Neuron (in vitro differentiated cells): ENCODE measurements at regions not wholly inside any gene's neighbourhood (a gene's known extent, or its start where the extent isn't known, plus 50 kb on each side); places are given as distances from the start of the nearest gene placed in this dataset.

Experiments used
- H2AFZ ChIP-seq: one replicate; pipeline ENCODE4 v1.6.1; 2013; ENCODE audit warnings: low read depth, mild to moderate bottlenecking, inconsistent platforms, low read length, moderate library complexity
- H3K27me3 ChIP-seq: one replicate; pipeline ENCODE4 v1.6.1; 2013; ENCODE audit warnings: low read length; ENCODE audit not compliant: insufficient read depth
- H3K36me3 ChIP-seq: one replicate; pipeline ENCODE4 v1.6.1; 2013; ENCODE audit warnings: low read length; ENCODE audit not compliant: insufficient read depth
- H3K4me1 ChIP-seq: one replicate; pipeline ENCODE4 v1.6.1; 2013; ENCODE audit warnings: low read length; ENCODE audit not compliant: insufficient read depth
- H3K4me3 ChIP-seq: 2 replicates; pipeline ENCODE4 v1.5.1; 2013; ENCODE audit warnings: mild to moderate bottlenecking, low read length, moderate library complexity
- H3K9me3 ChIP-seq: one replicate; pipeline ENCODE4 v1.6.1; 2013; ENCODE audit warnings: low read length

GRCh38 chr10:111953949-111954348 lies 229.6 kb downstream of the GPAM start:
- no peaks in the 10 kb centered on the region for H3K9me3 ChIP-seq
- no peaks in the 10 kb centered on the region for H3K27me3 ChIP-seq
- H3K4me3 ChIP-seq: no peak overlapping the region
- H3K4me1 ChIP-seq: no peaks in the 10 kb centered on the region
- no peak overlapping the region for H2AFZ ChIP-seq
- no peaks in the 10 kb centered on the region for H3K36me3 ChIP-seq

GRCh38 chr10:111954386-111954785 lies 229.2 kb downstream of the GPAM start:
- Histone ChIP-seq H2AFZ (no peak overlapping the region), H3K27me3 (no peaks in the 10 kb centered on the region), H3K9me3 (no peaks in the 10 kb centered on the region), H3K4me3 (no peak overlapping the region), H3K36me3 (no peaks in the 10 kb centered on the region), H3K4me1 (no peaks in the 10 kb centered on the region)

GRCh38 chr10:111956841-111957240 lies 226.7 kb downstream of the GPAM start:
- Histone ChIP-seq H3K9me3 (no peaks in the 10 kb centered on the region), H3K36me3 (no peaks in the 10 kb centered on the region), H3K4me3 (no peak overlapping the region), H3K4me1 (no peaks in the 10 kb centered on the region), H2AFZ (no peak overlapping the region), H3K27me3 (no peaks in the 10 kb centered on the region)

GRCh38 chr10:111962951-111963350 lies 220.6 kb downstream of the GPAM start:
- no peaks in the 10 kb centered on the region for H3K9me3 ChIP-seq
- H3K4me1 ChIP-seq: peaks cover 2% of the 10 kb centered on the region
- H3K4me3 ChIP-seq: no peak overlapping the region
- H3K36me3 ChIP-seq: no peaks in the 10 kb centered on the region
- no peak overlapping the region for H2AFZ ChIP-seq
- no peaks in the 10 kb centered on the region for H3K27me3 ChIP-seq

GRCh38 chr10:111967116-111967515 lies 216.4 kb downstream of the GPAM start:
- no peaks in the 10 kb centered on the region for H3K9me3 ChIP-seq

GRCh38 chr10:111967547-111967946 lies 216.0 kb downstream of the GPAM start:
- peaks cover 2% of the 10 kb centered on the region for H3K4me1 ChIP-seq
- no peaks in the 10 kb centered on the region for H3K9me3 ChIP-seq
- H3K36me3 ChIP-seq: no peaks in the 10 kb centered on the region
- no peaks in the 10 kb centered on the region for H3K27me3 ChIP-seq
- H3K4me3 ChIP-seq: no peak overlapping the region
- no peak overlapping the region for H2AFZ ChIP-seq

More at GRCh38 chr10:111967116-111967515, 216.4 kb downstream of the GPAM start:
- no peak overlapping the region for H3K4me3 ChIP-seq
- H2AFZ ChIP-seq: no peak overlapping the region
- peaks cover 2% of the 10 kb centered on the region for H3K4me1 ChIP-seq
- H3K36me3 ChIP-seq: no peaks in the 10 kb centered on the region
- H3K27me3 ChIP-seq: no peaks in the 10 kb centered on the region

- Histone ChIP-seq H3K4me1 (peaks cover 2% of the 10 kb centered on the region), H3K36me3 (no peaks in the 10 kb centered on the region), H2AFZ (no peak overlapping the region), H3K4me3 (no peak overlapping the region), H3K9me3 (no peaks in the 10 kb centered on the region), H3K27me3 (no peaks in the 10 kb centered on the region)
Measured at GRCh38 chr10:111968647-111969046, 214.9 kb downstream of the GPAM start.

- no peak overlapping the region for H3K4me3 ChIP-seq
- H3K36me3 ChIP-seq: no peaks in the 10 kb centered on the region
- peaks cover under 1% of the 10 kb centered on the region for H3K4me1 ChIP-seq
- H3K27me3 ChIP-seq: no peaks in the 10 kb centered on the region
- no peak overlapping the region for H2AFZ ChIP-seq
- no peaks in the 10 kb centered on the region for H3K9me3 ChIP-seq
Measured at GRCh38 chr10:111970111-111970510, 213.5 kb downstream of the GPAM start.

GRCh38 chr10:111972109-111972508 lies 211.5 kb downstream of the GPAM start:
- H2AFZ ChIP-seq: no peak overlapping the region
- no peaks in the 10 kb centered on the region for H3K36me3 ChIP-seq
- H3K9me3 ChIP-seq: no peaks in the 10 kb centered on the region
- no peaks in the 10 kb centered on the region for H3K4me1 ChIP-seq
- H3K27me3 ChIP-seq: no peaks in the 10 kb centered on the region
- no peak overlapping the region for H3K4me3 ChIP-seq

- H3K4me1 ChIP-seq: no peaks in the 10 kb centered on the region
- H3K4me3 ChIP-seq: no peak overlapping the region
- H3K27me3 ChIP-seq: no peaks in the 10 kb centered on the region
- H3K36me3 ChIP-seq: no peaks in the 10 kb centered on the region
- H2AFZ ChIP-seq: no peak overlapping the region
- no peaks in the 10 kb centered on the region for H3K9me3 ChIP-seq
Measured at GRCh38 chr10:111973306-111973705, 210.3 kb downstream of the GPAM start.

GRCh38 chr10:111973826-111974225 lies 209.7 kb downstream of the GPAM start:
- H2AFZ ChIP-seq: no peak overlapping the region

GRCh38 chr10:111974325-111974724 lies 209.2 kb downstream of the GPAM start:
- H3K4me1 ChIP-seq: no peaks in the 10 kb centered on the region
- H3K9me3 ChIP-seq: no peaks in the 10 kb centered on the region
- H3K36me3 ChIP-seq: no peaks in the 10 kb centered on the region
- H3K4me3 ChIP-seq: no peak overlapping the region
- H2AFZ ChIP-seq: no peak overlapping the region
- H3K27me3 ChIP-seq: no peaks in the 10 kb centered on the region

More at GRCh38 chr10:111973826-111974225, 209.7 kb downstream of the GPAM start:
- Histone ChIP-seq H3K36me3 (no peaks in the 10 kb centered on the region), H3K4me3 (no peak overlapping the region), H3K4me1 (no peaks in the 10 kb centered on the region), H3K27me3 (no peaks in the 10 kb centered on the region), H3K9me3 (no peaks in the 10 kb centered on the region)

- H3K9me3 ChIP-seq: no peaks in the 10 kb centered on the region
- no peak overlapping the region for H3K4me3 ChIP-seq
- no peaks in the 10 kb centered on the region for H3K4me1 ChIP-seq
- no peak overlapping the region for H2AFZ ChIP-seq
- no peaks in the 10 kb centered on the region for H3K27me3 ChIP-seq
- H3K36me3 ChIP-seq: no peaks in the 10 kb centered on the region
Measured at GRCh38 chr10:111976557-111976956, 207.0 kb downstream of the GPAM start.

GRCh38 chr10:111984057-111984456 lies 199.5 kb downstream of the GPAM start:
- H3K9me3 ChIP-seq: no peaks in the 10 kb centered on the region
- no peak overlapping the region for H2AFZ ChIP-seq
- no peak overlapping the region for H3K4me3 ChIP-seq
- no peaks in the 10 kb centered on the region for H3K36me3 ChIP-seq
- no peaks in the 10 kb centered on the region for H3K4me1 ChIP-seq
- H3K27me3 ChIP-seq: no peaks in the 10 kb centered on the region
